Adrenal gland (tissue), 9 donors: ENCODE measurements at regions not wholly inside any gene's neighbourhood (a gene's known extent, or its start where the extent isn't known, plus 50 kb on each side); places are given as distances from the start of the nearest gene placed in this dataset.

ENCODE experiments used
- DNase-seq, 7 donors: peaks; one replicate each; pipeline ENCODE4 v3.0.0-alpha.2; 2019 to 2020
- H3K27ac ChIP-seq, 5 donors: fragments of 200-600 bp; sonication (generic) in 4 of 5; 1 replicate in 3 of 5; 2 replicates in 2 of 5; pipeline versions ENCODE4 v1.5.1 to v1.8.0; 2016 to 2020; ENCODE audit warnings: mild to moderate bottlenecking in 1 of 5
- H3K27me3 ChIP-seq: fragments of 200-600 bp; 2 replicates; pipeline ENCODE4 v1.8.0; 2021
- H3K36me3 ChIP-seq, 2 donors: fragments of 200-600 bp; replicated peaks in 1 of 2; 1 replicate in 1 of 2; 2 replicates in 1 of 2; pipeline versions ENCODE4 v1.5.1 to v1.8.0; 2018 to 2022
- H3K4me1 ChIP-seq, 2 donors: fragments of 200-600 bp; replicated peaks in 1 of 2; 1 replicate in 1 of 2; 2 replicates in 1 of 2; pipeline versions ENCODE4 v1.5.1 to v1.8.0; 2018 to 2021
- H3K4me3 ChIP-seq, 4 donors: fragments of 200-600 bp; sonication (generic) in 3 of 4; one replicate each; pipeline ENCODE4 v1.5.1; 2016 to 2018
- H3K9me3 ChIP-seq, 3 donors: fragments of 200-600 bp; sonication (generic) in 1 of 3; replicated peaks in 1 of 3; 1 replicate in 2 of 3; 2 replicates in 1 of 3; pipeline versions ENCODE4 v1.5.1 to v1.8.0; 2016 to 2021
- CTCF ChIP-seq, 6 experiments: fragments of 450-650 bp in 4 of 6; fragments of 200-600 bp in 2 of 6; sonication (generic) in 1 of 6; IDR thresholded peaks; 1 replicate in 5 of 6; 2 replicates in 1 of 6; pipeline versions ENCODE4 v1.5.1 to v1.8.0; 2016 to 2021; ENCODE audit warnings: antibody characterized with exemption in 6 of 6, mild to moderate bottlenecking in 2 of 6, moderate library complexity in 1 of 6
- POLR2A ChIP-seq, 2 donors: fragments of 450-650 bp; IDR thresholded peaks; one replicate each; pipeline ENCODE4 v1.6.1; 2017; ENCODE audit warnings: antibody characterized with exemption in 2 of 2, mild to moderate bottlenecking in 2 of 2, moderate library complexity in 1 of 2
- WGBS, 4 donors: extraction: QIAGEN DNeasy Blood & Tissue Kit in 2 of 4; methylation state at CpG; one replicate each; pipeline versions ENCODE4 v1.1.5 to v1.1.7; 2013 to 2017; 5-methylcytosine and 5-hydroxymethylcytosine counted together
- intact Hi-C, 2 donors: fragments of 100-400 bp; cut with DNase I; formaldehyde crosslinking; loops; one replicate each; pipeline versions ENCODE4 v1.14.1 to v1.15.0; 2022 to 2023
- donor health status: healthy with polysubstance abuse.
- donor health status: Bipolar disorder and iron deficiency.
- donor health status: DM: yes; HTN: yes; CAD: no.
- donor health status: DM: no; HTN: no; CAD: no.
- donor health status: DM: no; HTN: no; CAD: no.

- 70 to 83% (median 77%) methylated on average over 2 of the region's 2 CpGs for WGBS, 4 donors
- no peak overlapping the region for H3K27ac ChIP-seq
- no peaks in the 10 kb centered on the region for H3K4me1 ChIP-seq
- no peak for DNase-seq
- H3K4me3 ChIP-seq: no peak overlapping the region
- TF ChIP-seq POLR2A (IDR thresholded peaks at IDR 0.05) (no peak), CTCF (IDR thresholded peaks at IDR 0.05) (no peak)
- no peaks in the 10 kb centered on the region for H3K36me3 ChIP-seq
- intact Hi-C loops: no loop called here
- no peaks in the 10 kb centered on the region for H3K9me3 ChIP-seq
- H3K27me3 ChIP-seq: no peaks in the 10 kb centered on the region
These were observed 916.5 kb upstream of the SOX11 start for GRCh38 chr2:4775668-4776067.

GRCh38 chr2:4780679-4781078 is 911.5 kb upstream of the SOX11 start:
- WGBS, 4 donors: 64 to 76% (median 66%) methylated on average over 3 of the region's 3 CpGs
- no peaks in the 10 kb centered on the region for H3K36me3 ChIP-seq
- intact Hi-C loops: no loop called here
- TF ChIP-seq POLR2A (IDR thresholded peaks at IDR 0.05): no peak
- TF ChIP-seq CTCF (IDR thresholded peaks at IDR 0.05): no peak
- no peaks in the 10 kb centered on the region for H3K9me3 ChIP-seq
- H3K4me3 ChIP-seq: no peak overlapping the region
- H3K27me3 ChIP-seq: no peaks in the 10 kb centered on the region
- H3K4me1 ChIP-seq: no peaks in the 10 kb centered on the region
- no peak overlapping the region for H3K27ac ChIP-seq
- no peak for DNase-seq

- 92 to 100% (median 97%) methylated on average over 1 of the region's 1 CpG for WGBS, 4 donors
- Histone ChIP-seq H3K9me3 (no peaks in the 10 kb centered on the region), H3K4me1 (no peaks in the 10 kb centered on the region), H3K27me3 (no peaks in the 10 kb centered on the region), H3K27ac (no peak overlapping the region), H3K36me3 (no peaks in the 10 kb centered on the region), H3K4me3 (no peak overlapping the region)
- TF ChIP-seq POLR2A (IDR thresholded peaks at IDR 0.05): no peak
- no peak for TF ChIP-seq CTCF (IDR thresholded peaks at IDR 0.05)
- intact Hi-C loops: no loop called here
- no peak for DNase-seq
These were observed 909.5 kb upstream of the SOX11 start for GRCh38 chr2:4782647-4783046.

GRCh38 chr2:4791488-4791887 is 900.7 kb upstream of the SOX11 start:
- Histone ChIP-seq H3K27me3 (no peaks in the 10 kb centered on the region), H3K27ac (no peak overlapping the region), H3K36me3 (no peaks in the 10 kb centered on the region), H3K9me3 (no peaks in the 10 kb centered on the region), H3K4me1 (no peaks in the 10 kb centered on the region), H3K4me3 (no peak overlapping the region)
- no peak for DNase-seq
- intact Hi-C loops: no loop called here
- WGBS, 4 donors: 53 to 71% (median 64%) methylated on average over 3 of the region's 3 CpGs
- TF ChIP-seq POLR2A (IDR thresholded peaks at IDR 0.05): no peak
- no peak for TF ChIP-seq CTCF (IDR thresholded peaks at IDR 0.05)
